Endothelial cell of umbilical vein (primary cell): ENCODE measurements at regions not wholly inside any gene's neighbourhood (a gene's known extent, or its start where the extent isn't known, plus 50 kb on each side); places are given as distances from the start of the nearest gene placed in this dataset.

Source experiments
- BruUV-seq: library from RNA; stranded (reverse); fragments of 400-500 nt; replicated peaks from 2 replicates; lab custom pipeline; 2021; lab: Mats Ljungman, UMichigan
- CTCF ChIA-PET: fragments of 300-600, 350-600 bp; sonication (Branson Sonifier 250); formaldehyde crosslinking; loops from one replicate; lab custom pipeline; 2021; ENCODE audit warnings: antibody characterized with exemption, inconsistent platforms; lab: Charles Lee
- POLR2A ChIA-PET: fragments of 300-600, 350-600 bp; sonication (Branson Sonifier 250); formaldehyde crosslinking; loops from one replicate; lab custom pipeline; 2021; ENCODE audit warnings: antibody characterized with exemption, inconsistent platforms; lab: Charles Lee
- DNase-seq: peaks from one replicate; pipeline ENCODE4 v3.0.0-alpha.2; 2011; ENCODE audit warnings: low read depth, low spot score
- FAIRE-seq: peaks from 2 replicates; lab custom pipeline; 2011; peaks lifted over from hg19 to GRCh38; lab: Jason Lieb, UNC
- H2AFZ ChIP-seq: 2 replicates; pipeline ENCODE4 v1.6.0; 2012; ENCODE audit warnings: low read depth, low read length, control low read depth, inconsistent platforms
- H3K27ac ChIP-seq: 2 replicates; pipeline ENCODE4 v1.5.1; 2011; ENCODE audit warnings: low read depth, mild to moderate bottlenecking, control low read depth, low read length, moderate library complexity; ENCODE audit not compliant: insufficient read depth
- H3K27me3 ChIP-seq, 2 experiments: 2 replicates each; pipeline versions ENCODE4 v1.6.0 to v1.6.1; 2011; ENCODE audit warnings: low read length in 2 of 2, mixed read lengths in 1 of 2; ENCODE audit not compliant: control insufficient read depth in 2 of 2, insufficient read depth in 2 of 2
- H3K36me3 ChIP-seq, 2 experiments: 2 replicates in 1 of 2; 3 replicates in 1 of 2; pipeline ENCODE4 v1.5.1; 2011; ENCODE audit warnings: low read length in 2 of 2, mild to moderate bottlenecking in 1 of 2, moderate library complexity in 1 of 2; ENCODE audit not compliant: control insufficient read depth in 2 of 2, insufficient read depth in 2 of 2; ENCODE audit errors: extremely low read depth in 1 of 2
- H3K4me1 ChIP-seq: 3 replicates; pipeline ENCODE4 v1.5.1; 2011; ENCODE audit warnings: mild to moderate bottlenecking, low read length; ENCODE audit not compliant: control insufficient read depth, insufficient read depth; ENCODE audit errors: extremely low read depth
- H3K4me2 ChIP-seq: 2 replicates; pipeline ENCODE4 v1.6.1; 2011; ENCODE audit warnings: low read length, control low read depth, mixed read lengths; ENCODE audit not compliant: insufficient read depth
- H3K4me3 ChIP-seq, 3 experiments: fragments of 200-600 bp in 1 of 3; sonication (generic), shearing (Covaris generic) in 1 of 3; replicated peaks in 1 of 3; 2 replicates each; pipeline ENCODE4 v1.5.1; 2011 to 2016; ENCODE audit warnings: control low read depth in 3 of 3, low read length in 3 of 3, mild to moderate bottlenecking in 2 of 3, inconsistent platforms in 1 of 3, low read depth in 1 of 3, moderate library complexity in 1 of 3; ENCODE audit not compliant: insufficient read depth in 1 of 3
- H3K79me2 ChIP-seq: 2 replicates; pipeline ENCODE4 v1.6.0; 2012; ENCODE audit warnings: low read length, inconsistent platforms; ENCODE audit not compliant: control insufficient read depth, insufficient read depth
- H3K9ac ChIP-seq: replicated peaks from 2 replicates; pipeline ENCODE3; 2011; ENCODE audit warnings: low read length, control low read depth; ENCODE audit not compliant: insufficient read depth; ENCODE audit errors: extremely low read depth
- H3K9me1 ChIP-seq: replicated peaks from 3 replicates; pipeline ENCODE4 v1.6.0; 2011; ENCODE audit warnings: mild to moderate bottlenecking, low read length; ENCODE audit not compliant: control insufficient read depth, insufficient read depth; ENCODE audit errors: extremely low read depth
- H3K9me3 ChIP-seq: replicated peaks from 2 replicates; pipeline ENCODE4 v1.5.1; 2012; ENCODE audit warnings: low read length, inconsistent platforms; ENCODE audit not compliant: control insufficient read depth, insufficient read depth
- H4K20me1 ChIP-seq: replicated peaks from 2 replicates; pipeline ENCODE3; 2011; ENCODE audit warnings: mild to moderate bottlenecking, low read length; ENCODE audit not compliant: control insufficient read depth, insufficient read depth; ENCODE audit errors: extremely low read depth
- EZH2 ChIP-seq: IDR thresholded peaks from 2 replicates; pipeline ENCODE4 v1.6.1; 2012; ENCODE audit warnings: borderline replicate concordance, low read depth, mild to moderate bottlenecking, moderate library complexity, low read length, inconsistent platforms; ENCODE audit not compliant: severe bottlenecking
- FOS ChIP-seq: IDR thresholded peaks from 2 replicates; pipeline ENCODE4 v1.6.1; 2011; ENCODE audit warnings: mild to moderate bottlenecking, low read length, moderate library complexity, borderline replicate concordance; ENCODE audit not compliant: insufficient read depth
- GATA2 ChIP-seq: IDR thresholded peaks from 2 replicates; pipeline ENCODE4 v1.7.0; 2011; ENCODE audit warnings: low read depth, mild to moderate bottlenecking, moderate library complexity, mixed read lengths, low read length; ENCODE audit not compliant: insufficient read length, insufficient read depth
- JUN ChIP-seq: IDR thresholded peaks from 2 replicates; pipeline ENCODE4 v1.6.1; 2011; ENCODE audit warnings: borderline replicate concordance, low read depth; ENCODE audit not compliant: insufficient read length, insufficient read depth
- MYC ChIP-seq: IDR thresholded peaks from one replicate; pipeline ENCODE4 v1.6.1; 2011; ENCODE audit warnings: mild to moderate bottlenecking, low read depth, low read length
- POLR2A ChIP-seq: IDR thresholded peaks from 2 replicates; pipeline ENCODE4 v1.6.1; 2012; ENCODE audit warnings: low read depth, mild to moderate bottlenecking, control low read depth, low read length
- POLR2AphosphoS5 ChIP-seq: IDR thresholded peaks from 2 replicates; pipeline ENCODE4 v1.6.1; 2012; ENCODE audit warnings: low read depth, mild to moderate bottlenecking, control low read depth, low read length, moderate library complexity; ENCODE audit not compliant: insufficient read depth
- dilution Hi-C: fragments of 300-500 bp; cut with MboI; formaldehyde crosslinking; loops from one replicate; pipeline ENCODE4 v1.15.0; 2019; ENCODE audit warnings: low sequenced_read_pairs; ENCODE audit not compliant: extremely low pct_ligation_motif_present
- intact Hi-C: fragments of 100-400 bp; cut with micrococcal nuclease; formaldehyde crosslinking; loops from one replicate; pipeline ENCODE4 v1.10.0; 2022
- TF ChIP-seq, protein P1 (sequence below): IDR thresholded peaks from 2 replicates; pipeline ENCODE4 v1.6.1; 2011; ENCODE audit not compliant: insufficient read depth, insufficient read length
- TF ChIP-seq, protein P2 (sequence below), 2 donors: IDR thresholded peaks; 1 replicate in 1 of 2; 2 replicates in 1 of 2; pipeline ENCODE4 v1.5.1; 2011; ENCODE audit warnings: low read length in 2 of 2, mild to moderate bottlenecking in 2 of 2, moderate library complexity in 2 of 2, control low read depth in 1 of 2, inconsistent platforms in 1 of 2, low read depth in 1 of 2; ENCODE audit not compliant: insufficient read depth in 1 of 2; ENCODE audit errors: extremely low read depth in 1 of 2

DNA sequence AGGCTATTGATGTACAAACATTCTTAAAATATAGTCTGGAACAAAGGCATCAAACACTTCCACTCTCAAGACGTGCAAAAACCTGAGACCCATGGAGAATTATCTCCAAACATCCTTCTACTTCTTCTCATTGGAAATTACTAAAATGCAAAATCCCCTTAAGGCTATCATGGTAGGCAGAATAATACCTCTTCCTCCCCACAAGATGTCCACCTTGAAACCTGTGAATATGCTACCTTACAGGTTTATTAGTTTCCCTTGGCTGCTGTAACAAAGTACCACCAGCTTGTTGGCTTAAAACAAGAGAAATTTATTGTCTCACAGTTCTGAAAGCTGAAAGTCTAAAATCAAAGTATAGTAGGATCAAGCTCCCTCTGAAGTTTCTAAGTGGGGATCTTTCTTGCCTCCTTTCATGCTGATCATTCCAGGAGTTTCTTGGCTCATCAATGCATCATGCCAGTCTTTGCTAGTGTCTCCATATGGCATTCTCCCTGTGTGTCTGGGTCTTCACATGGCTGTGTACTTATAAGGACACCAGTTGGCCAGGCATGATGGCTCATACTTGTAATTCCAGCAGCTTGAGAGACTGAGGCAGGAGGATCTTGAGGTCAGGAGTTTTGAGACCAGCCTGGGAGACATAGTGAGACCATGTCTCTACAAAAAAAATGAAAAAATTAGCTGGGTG is 163.7 kb upstream of the NCK2 start:
- Histone ChIP-seq H3K9ac (no peak overlapping the region), H3K9me1 (no peaks in the 10 kb centered on the region), H4K20me1 (no peaks in the 10 kb centered on the region), H3K4me1 (no peaks in the 10 kb centered on the region), H3K9me3 (no peaks in the 10 kb centered on the region), H3K4me3 (no peak overlapping the region), H3K27ac (no peak overlapping the region), H3K4me2 (no peak overlapping the region), H3K36me3 (no peaks in the 10 kb centered on the region), H3K27me3 (peaks cover 3 to 5% of the 10 kb centered on the region in 2 experiments), H2AFZ (no peak overlapping the region), H3K79me2 (no peaks in the 10 kb centered on the region)
- TF ChIP-seq MYC (no peak), POLR2AphosphoS5 (no peak), POLR2A (no peak), EZH2 (no peak), JUN (no peak), GATA2 (no peak), FOS (no peak)
- TF ChIP-seq, protein P1, sequence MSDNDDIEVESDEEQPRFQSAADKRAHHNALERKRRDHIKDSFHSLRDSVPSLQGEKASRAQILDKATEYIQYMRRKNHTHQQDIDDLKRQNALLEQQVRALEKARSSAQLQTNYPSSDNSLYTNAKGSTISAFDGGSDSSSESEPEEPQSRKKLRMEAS = no peak
- TF ChIP-seq, protein P2, sequence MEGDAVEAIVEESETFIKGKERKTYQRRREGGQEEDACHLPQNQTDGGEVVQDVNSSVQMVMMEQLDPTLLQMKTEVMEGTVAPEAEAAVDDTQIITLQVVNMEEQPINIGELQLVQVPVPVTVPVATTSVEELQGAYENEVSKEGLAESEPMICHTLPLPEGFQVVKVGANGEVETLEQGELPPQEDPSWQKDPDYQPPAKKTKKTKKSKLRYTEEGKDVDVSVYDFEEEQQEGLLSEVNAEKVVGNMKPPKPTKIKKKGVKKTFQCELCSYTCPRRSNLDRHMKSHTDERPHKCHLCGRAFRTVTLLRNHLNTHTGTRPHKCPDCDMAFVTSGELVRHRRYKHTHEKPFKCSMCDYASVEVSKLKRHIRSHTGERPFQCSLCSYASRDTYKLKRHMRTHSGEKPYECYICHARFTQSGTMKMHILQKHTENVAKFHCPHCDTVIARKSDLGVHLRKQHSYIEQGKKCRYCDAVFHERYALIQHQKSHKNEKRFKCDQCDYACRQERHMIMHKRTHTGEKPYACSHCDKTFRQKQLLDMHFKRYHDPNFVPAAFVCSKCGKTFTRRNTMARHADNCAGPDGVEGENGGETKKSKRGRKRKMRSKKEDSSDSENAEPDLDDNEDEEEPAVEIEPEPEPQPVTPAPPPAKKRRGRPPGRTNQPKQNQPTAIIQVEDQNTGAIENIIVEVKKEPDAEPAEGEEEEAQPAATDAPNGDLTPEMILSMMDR (IDR thresholded peaks at IDR 0.05; ENCODE audit: extremely low read depth in 1 of 2, insufficient read depth in 1 of 2, low read depth in 1 of 2, low read length in 2 of 2) = no peak
- BruUV-seq = no TSS peak
- DNase-seq = no peak
- dilution Hi-C loops (no loop called here), intact Hi-C loops (no loop called here)
- CTCF ChIA-PET = no interaction called here
- POLR2A ChIA-PET = no interaction called here
- no peak for FAIRE-seq
